HEK293 (cell line): ENCODE measurements at regions not wholly inside any gene's neighbourhood (a gene's known extent, or its start where the extent isn't known, plus 50 kb on each side); places are given as distances from the start of the nearest gene placed in this dataset.

Experiments used
- CTCF ChIA-PET: fragments of 350-600 bp; formaldehyde crosslinking; extraction: SDS; loops from one replicate; lab custom pipeline; 2021; ENCODE audit warnings: antibody characterized with exemption; lab: Yijun Ruan, JAX
- POLR2A ChIA-PET: fragments of 300-600 bp; formaldehyde crosslinking; extraction: SDS; loops from one replicate; lab custom pipeline; 2020; ENCODE audit warnings: antibody characterized with exemption, inconsistent platforms; lab: Yijun Ruan, JAX
- H3K27ac ChIP-seq: fragments of 200-500 bp; sonication (Bioruptor generic); 2 replicates; pipeline ENCODE4 v1.5.1; 2014; ENCODE audit warnings: low read depth, low read length, control low read depth, inconsistent platforms; ENCODE audit errors: extremely low read depth
- H3K36me3 ChIP-seq, 2 experiments: fragments of 200-500 bp in 1 of 2; sonication (Bioruptor generic) in 1 of 2; 1 replicate in 1 of 2; 2 replicates in 1 of 2; pipeline ENCODE4 v1.5.1; 2014 to 2017; ENCODE audit warnings: inconsistent platforms in 2 of 2, low read length in 2 of 2; ENCODE audit not compliant: control insufficient read depth in 2 of 2, insufficient read depth in 1 of 2
- H3K4me1 ChIP-seq: fragments of 200-500 bp; sonication (Bioruptor generic); 2 replicates; pipeline ENCODE4 v1.5.1; 2014; ENCODE audit warnings: mild to moderate bottlenecking, low read length, inconsistent platforms; ENCODE audit not compliant: control insufficient read depth, insufficient read depth
- H3K4me3 ChIP-seq: 2 replicates; pipeline ENCODE4 v1.5.1; 2011; ENCODE audit warnings: low read depth, mild to moderate bottlenecking, control low read depth, low read length, moderate library complexity
- H3K9me3 ChIP-seq: fragments of 200-500 bp; sonication (Bioruptor generic); 2 replicates; pipeline ENCODE4 v1.5.1; 2014; ENCODE audit warnings: low read depth, low read length, inconsistent platforms; ENCODE audit not compliant: control insufficient read depth, insufficient read depth
- BCL11A ChIP-seq: fragments of 450-650 bp; formaldehyde crosslinking; IDR thresholded peaks from 2 replicates; pipeline ENCODE4 v1.5.1; 2016; ENCODE audit warnings: low read depth, missing biosample characterization, missing genetic modification characterization
- FEZF1 ChIP-seq: fragments of 450-650 bp; formaldehyde crosslinking; IDR thresholded peaks from 2 replicates; pipeline ENCODE4 v1.5.1; 2016; ENCODE audit warnings: missing biosample characterization, missing genetic modification characterization
- GLIS1 ChIP-seq: fragments of 450-650 bp; formaldehyde crosslinking; IDR thresholded peaks from 2 replicates; pipeline ENCODE4 v1.5.1; 2016; ENCODE audit warnings: missing biosample characterization, missing genetic modification characterization
- MEIS1 ChIP-seq: sonication (generic); formaldehyde crosslinking; IDR thresholded peaks from 2 replicates; pipeline ENCODE4 v1.8.1; 2022; ENCODE audit warnings: missing genetic modification reagents, mild to moderate bottlenecking, borderline replicate concordance
- PATZ1 ChIP-seq: fragments of 450-650 bp; formaldehyde crosslinking; IDR thresholded peaks from 2 replicates; pipeline ENCODE4 v1.5.1; 2016; ENCODE audit warnings: missing biosample characterization, missing genetic modification characterization
- SCRT1 ChIP-seq: fragments of 450-650 bp; formaldehyde crosslinking; IDR thresholded peaks from 2 replicates; pipeline ENCODE4 v1.5.1; 2016; ENCODE audit warnings: missing biosample characterization, missing genetic modification characterization, borderline replicate concordance
- SETDB1 ChIP-seq: IDR thresholded peaks from one replicate; pipeline ENCODE4 v1.6.1; 2017; ENCODE audit warnings: mild to moderate bottlenecking, low read length, moderate library complexity, mixed read lengths; ENCODE audit not compliant: insufficient read length
- ZBTB17 ChIP-seq: fragments of 450-650 bp; formaldehyde crosslinking; IDR thresholded peaks from 2 replicates; pipeline ENCODE4 v1.5.1; 2016; ENCODE audit warnings: missing biosample characterization, missing genetic modification characterization
- ZFP37 ChIP-seq: fragments of 450-650 bp; formaldehyde crosslinking; IDR thresholded peaks from 2 replicates; pipeline ENCODE4 v1.5.1; 2016; ENCODE audit warnings: missing biosample characterization, missing genetic modification characterization
- ZNF112 ChIP-seq: fragments of 450-650 bp; formaldehyde crosslinking; IDR thresholded peaks from 2 replicates; pipeline ENCODE4 v1.5.0; 2017; ENCODE audit warnings: missing biosample characterization, missing genetic modification characterization
- ZNF121 ChIP-seq: fragments of 450-650 bp; formaldehyde crosslinking; IDR thresholded peaks from 2 replicates; pipeline ENCODE4 v1.5.1; 2016; ENCODE audit warnings: missing biosample characterization, missing genetic modification characterization
- ZNF211 ChIP-seq: fragments of 450-650 bp; formaldehyde crosslinking; IDR thresholded peaks from 2 replicates; pipeline ENCODE4 v1.5.1; 2016; ENCODE audit warnings: low read depth, missing biosample characterization, missing genetic modification characterization
- ZNF266 ChIP-seq: fragments of 450-650 bp; formaldehyde crosslinking; IDR thresholded peaks from 2 replicates; pipeline ENCODE4 v1.5.1; 2016; ENCODE audit warnings: missing biosample characterization, missing genetic modification characterization, low read depth
- ZNF366 ChIP-seq: fragments of 450-650 bp; formaldehyde crosslinking; conservative IDR thresholded peaks from 2 replicates; pipeline ENCODE4 v1.5.1; 2016; ENCODE audit warnings: missing biosample characterization, missing genetic modification characterization
- ZNF398 ChIP-seq: fragments of 450-650 bp; formaldehyde crosslinking; IDR thresholded peaks from 2 replicates; pipeline ENCODE4 v1.5.1; 2017; ENCODE audit warnings: missing biosample characterization, missing genetic modification characterization
- ZNF48 ChIP-seq: fragments of 450-650 bp; formaldehyde crosslinking; IDR thresholded peaks from 2 replicates; pipeline ENCODE4 v1.5.1; 2016; ENCODE audit warnings: missing biosample characterization, missing genetic modification characterization
- ZNF510 ChIP-seq: fragments of 450-650 bp; formaldehyde crosslinking; IDR thresholded peaks from 2 replicates; pipeline ENCODE4 v1.5.1; 2018; ENCODE audit warnings: mild to moderate bottlenecking, missing genetic modification characterization, missing biosample characterization; ENCODE audit not compliant: insufficient replicate concordance
- ZNF561 ChIP-seq: fragments of 450-650 bp; IDR thresholded peaks from 2 replicates; pipeline ENCODE4 v1.5.1; 2018; ENCODE audit warnings: missing biosample characterization, missing genetic modification characterization, borderline replicate concordance
- TF ChIP-seq, protein P1 (sequence below): fragments of 450-650 bp; formaldehyde crosslinking; IDR thresholded peaks from 2 replicates; pipeline ENCODE4; 2016; ENCODE audit warnings: missing biosample characterization, missing genetic modification characterization

DNA sequence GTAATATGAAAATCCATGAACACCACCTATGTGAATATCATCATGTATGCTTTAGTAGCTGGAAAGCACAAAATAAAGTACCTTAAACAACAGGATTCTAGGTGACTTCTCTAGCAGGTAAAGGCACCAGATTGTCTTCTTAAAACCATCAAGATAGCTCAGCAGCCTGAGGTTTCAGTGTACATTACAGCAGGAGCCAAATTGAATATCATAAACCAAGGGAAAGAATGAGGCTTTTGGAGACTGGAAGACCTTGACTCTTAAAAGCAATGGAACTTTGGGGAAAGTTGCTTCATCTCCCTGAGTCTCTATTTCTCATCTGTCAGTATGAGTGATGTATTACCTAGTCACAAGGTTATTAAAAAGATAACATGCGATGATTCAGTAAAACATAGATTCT lies 429.7 kb upstream of the SPHKAP start:
- Histone ChIP-seq H3K36me3 (no peaks in the 10 kb centered on the region), H3K4me1 (no peaks in the 10 kb centered on the region), H3K27ac (no peak overlapping the region), H3K4me3 (no peak overlapping the region), H3K9me3 (no peaks in the 10 kb centered on the region)
- POLR2A ChIA-PET, result no interaction called here
- CTCF ChIA-PET, result interaction anchor here (0.6 kb wide), 1 partner anchor 641 kb away, joined by 3 read pairs; no protein-coding TSS in a partner anchor
- TF ChIP-seq ZNF121 (tag by site-specific recombination) (no peak), MEIS1 (CRISPR knock-in tag) (no peak), ZNF398 (tag by site-specific recombination) (no peak), ZNF211 (tag by site-specific recombination) (no peak), ZNF561 (tag by site-specific recombination) (no peak), ZNF510 (tag by site-specific recombination) (no peak), ZNF48 (tag by site-specific recombination) (no peak), ZNF266 (tag by site-specific recombination) (no peak), GLIS1 (no peak), FEZF1 (tag by site-specific recombination) (no peak), ZBTB17 (tag by site-specific recombination) (no peak)

DNA sequence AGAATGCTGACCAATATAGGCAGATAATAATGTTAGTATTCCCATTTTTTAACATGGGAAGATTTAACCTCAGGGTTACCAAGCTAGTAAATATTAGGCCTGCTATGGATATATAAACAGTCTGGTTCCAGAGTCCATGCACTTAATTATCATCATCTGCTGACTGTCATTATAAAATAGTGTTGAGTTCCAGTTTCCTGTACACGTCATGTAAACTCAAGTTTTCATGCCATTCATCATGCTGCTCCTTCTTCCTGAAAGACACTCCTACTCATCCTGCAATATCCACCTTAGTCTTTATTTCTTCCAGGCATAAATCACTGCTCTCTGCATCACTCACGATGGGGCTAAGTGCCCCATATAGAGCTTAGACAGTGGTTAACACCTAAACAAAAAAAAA lies 420.8 kb upstream of the SPHKAP start:
- ChIA-PET POLR2A (no interaction called here), CTCF (no interaction called here)
- no peaks in the 10 kb centered on the region for H3K36me3 ChIP-seq
- H3K27ac ChIP-seq, result no peak overlapping the region
- H3K4me1 ChIP-seq, result no peaks in the 10 kb centered on the region
- no peak overlapping the region for H3K4me3 ChIP-seq
- no peak for TF ChIP-seq SCRT1 (tag by site-specific recombination)
- TF ChIP-seq ZNF366 (tag by site-specific recombination), result no peak
- no peak for TF ChIP-seq ZFP37 (tag by site-specific recombination)
- no peak for TF ChIP-seq BCL11A (tag by site-specific recombination)
- no peak for TF ChIP-seq SETDB1
- no peak for TF ChIP-seq ZNF112 (tag by site-specific recombination)
- H3K9me3 ChIP-seq, result no peaks in the 10 kb centered on the region

DNA sequence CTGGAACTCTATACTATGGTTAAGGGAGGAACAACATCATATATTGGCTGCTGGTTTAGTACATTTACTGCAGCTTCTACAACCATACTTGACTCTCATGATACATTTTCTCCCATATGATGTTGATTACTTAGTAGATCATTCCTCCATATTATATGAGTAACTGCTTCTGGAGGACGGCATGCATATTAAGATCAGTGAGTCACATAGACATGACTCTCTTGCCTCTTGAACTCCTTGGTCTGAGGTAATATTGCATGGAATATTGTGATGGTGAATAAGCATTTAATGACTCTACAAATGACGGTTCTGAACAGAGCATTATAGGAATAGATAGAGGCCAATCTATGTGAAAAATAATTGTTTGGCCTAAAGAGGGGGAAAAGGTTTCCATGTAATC lies 418.8 kb upstream of the SPHKAP start:
- no peak overlapping the region for H3K27ac ChIP-seq
- CTCF ChIA-PET, result no interaction called here

More for the DNA sequence above, 418.8 kb upstream of the SPHKAP start:
- no peaks in the 10 kb centered on the region for H3K9me3 ChIP-seq
- TF ChIP-seq, protein P1, sequence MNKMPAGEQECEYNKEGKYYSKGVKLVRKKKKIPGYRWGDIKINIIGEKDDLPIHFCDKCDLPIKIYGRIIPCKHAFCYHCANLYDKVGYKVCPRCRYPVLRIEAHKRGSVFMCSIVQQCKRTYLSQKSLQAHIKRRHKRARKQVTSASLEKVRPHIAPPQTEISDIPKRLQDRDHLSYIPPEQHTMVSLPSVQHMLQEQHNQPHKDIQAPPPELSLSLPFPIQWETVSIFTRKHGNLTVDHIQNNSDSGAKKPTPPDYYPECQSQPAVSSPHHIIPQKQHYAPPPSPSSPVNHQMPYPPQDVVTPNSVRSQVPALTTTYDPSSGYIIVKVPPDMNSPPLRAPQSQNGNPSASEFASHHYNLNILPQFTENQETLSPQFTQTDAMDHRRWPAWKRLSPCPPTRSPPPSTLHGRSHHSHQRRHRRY, result no peak
- no peak for TF ChIP-seq PATZ1 (tag by site-specific recombination)
- TF ChIP-seq, all 188 proteins: peak for 0
- no peak overlapping the region for H3K4me3 ChIP-seq
- POLR2A ChIA-PET, result no interaction called here
- no peaks in the 10 kb centered on the region for H3K4me1 ChIP-seq
- no peaks in the 10 kb centered on the region for H3K36me3 ChIP-seq
